ENCODE measurements at regions not wholly inside any gene's neighbourhood (a gene's known extent, or its start where the extent isn't known, plus 50 kb on each side); places are given as distances from the start of the nearest gene placed in this dataset.

- no peak for DNase-seq (ENCODE audit: low read depth)
Observed at GRCh38 chr6:98467902-98468301, 366.5 kb upstream of the POU3F2 start.

GRCh38 chr6:98469141-98469540, 365.2 kb upstream of the POU3F2 start:
- DNase-seq (ENCODE audit: low read depth): no peak

GRCh38 chr6:98470821-98471220, 363.6 kb upstream of the POU3F2 start:
- no peak for DNase-seq (ENCODE audit: low read depth)

- DNase-seq (ENCODE audit: low read depth): no peak
Observed at GRCh38 chr6:98471444-98471843, 362.9 kb upstream of the POU3F2 start.

GRCh38 chr6:98477231-98477630, 357.1 kb upstream of the POU3F2 start:
- DNase-seq (ENCODE audit: low read depth): no peak

GRCh38 chr6:98484696-98485095, 349.7 kb upstream of the POU3F2 start:
- no peak for DNase-seq (ENCODE audit: low read depth)

GRCh38 chr6:98485593-98485992, 348.8 kb upstream of the POU3F2 start:
- no peak for DNase-seq (ENCODE audit: low read depth)

GRCh38 chr6:98486057-98486456, 348.3 kb upstream of the POU3F2 start:
- DNase-seq (ENCODE audit: low read depth): no peak

- DNase-seq (ENCODE audit: low read depth): no peak
Observed at GRCh38 chr6:98487612-98488011, 346.8 kb upstream of the POU3F2 start.

- DNase-seq (ENCODE audit: low read depth): no peak
Observed at GRCh38 chr6:98498144-98498775, 336.1 kb upstream of the POU3F2 start.

- no peak for DNase-seq (ENCODE audit: low read depth)
Observed at GRCh38 chr6:98498866-98499265, 335.5 kb upstream of the POU3F2 start.

- no peak for DNase-seq (ENCODE audit: low read depth)
Observed at GRCh38 chr6:98514073-98514720, 320.2 kb upstream of the POU3F2 start.

- DNase-seq (ENCODE audit: low read depth): no peak
Observed at GRCh38 chr6:98514796-98515195, 319.6 kb upstream of the POU3F2 start.

- DNase-seq (ENCODE audit: low read depth): no peak
Observed at GRCh38 chr6:98516206-98516605, 318.2 kb upstream of the POU3F2 start.

GRCh38 chr6:98516866-98517265, 317.5 kb upstream of the POU3F2 start:
- no peak for DNase-seq (ENCODE audit: low read depth)

- no peak for DNase-seq (ENCODE audit: low read depth)
Observed at GRCh38 chr6:98525860-98526259, 308.5 kb upstream of the POU3F2 start.

- DNase-seq (ENCODE audit: low read depth): no peak
Observed at GRCh38 chr6:98526465-98526864, 307.9 kb upstream of the POU3F2 start.

GRCh38 chr6:98529364-98529763, 305.0 kb upstream of the POU3F2 start:
- no peak for DNase-seq (ENCODE audit: low read depth)

- DNase-seq (ENCODE audit: low read depth): no peak
Observed at GRCh38 chr6:98530732-98531131, 303.6 kb upstream of the POU3F2 start.

- DNase-seq (ENCODE audit: low read depth): no peak
Observed at GRCh38 chr6:98532004-98532403, 302.4 kb upstream of the POU3F2 start.

GRCh38 chr6:98539741-98540140, 294.6 kb upstream of the POU3F2 start:
- no peak for DNase-seq (ENCODE audit: low read depth)

- no peak for DNase-seq (ENCODE audit: low read depth)
Observed at GRCh38 chr6:98546376-98546775, 288.0 kb upstream of the POU3F2 start.

- no peak for DNase-seq (ENCODE audit: low read depth)
Observed at GRCh38 chr6:98547151-98547550, 287.2 kb upstream of the POU3F2 start.

GRCh38 chr6:98547634-98548033, 286.7 kb upstream of the POU3F2 start:
- DNase-seq (ENCODE audit: low read depth): no peak
